ENCODE measurements at regions not wholly inside any gene's neighbourhood (a gene's known extent, or its start where the extent isn't known, plus 50 kb on each side); places are given as distances from the start of the nearest gene placed in this dataset.
"Not testable (repeated sequence)": the region's sequence is repeated elsewhere in the genome, so short reads cannot be mapped to it uniquely, and the experiment has no call there.

GRCh38 chr13:65585346-65585745 lies 1644.8 kb downstream of the PCDH9 start:
- TF ChIP-seq ZFX (IDR thresholded peaks at IDR 0.05) (no peak), CTCF (conservative IDR thresholded peaks at IDR 0.05) (no peak)
- no peak overlapping the region for H3K27ac ChIP-seq

- no peak overlapping the region for H3K27ac ChIP-seq
- TF ChIP-seq ZFX (IDR thresholded peaks at IDR 0.05): no peak
- TF ChIP-seq CTCF (conservative IDR thresholded peaks at IDR 0.05): no peak
Measured at GRCh38 chr13:65584126-65584525, 1646.0 kb downstream of the PCDH9 start.

- no peak overlapping the region for H3K27ac ChIP-seq
- no peak for TF ChIP-seq ZFX (IDR thresholded peaks at IDR 0.05)
- TF ChIP-seq CTCF (conservative IDR thresholded peaks at IDR 0.05): no peak
Measured at GRCh38 chr13:65582160-65582559, 1648.0 kb downstream of the PCDH9 start.

- not testable (repeated sequence) for H3K27ac ChIP-seq
Measured at GRCh38 chr13:65564561-65564960, 1665.6 kb downstream of the PCDH9 start.

GRCh38 chr13:65562305-65562704 lies 1667.8 kb downstream of the PCDH9 start:
- no peak overlapping the region for H3K27ac ChIP-seq
- TF ChIP-seq CTCF (conservative IDR thresholded peaks at IDR 0.05) (no peak), ZFX (IDR thresholded peaks at IDR 0.05) (no peak)

- TF ChIP-seq CTCF (conservative IDR thresholded peaks at IDR 0.05) (no peak), ZFX (IDR thresholded peaks at IDR 0.05) (no peak)
- no peak overlapping the region for H3K27ac ChIP-seq
Measured at GRCh38 chr13:65560936-65561335, 1669.2 kb downstream of the PCDH9 start.

GRCh38 chr13:65555962-65556361 lies 1674.2 kb downstream of the PCDH9 start:
- no peak overlapping the region for H3K27ac ChIP-seq
- no peak for TF ChIP-seq CTCF (conservative IDR thresholded peaks at IDR 0.05)
- TF ChIP-seq ZFX (IDR thresholded peaks at IDR 0.05): no peak

- no peak for TF ChIP-seq CTCF (conservative IDR thresholded peaks at IDR 0.05)
- no peak for TF ChIP-seq ZFX (IDR thresholded peaks at IDR 0.05)
- no peak overlapping the region for H3K27ac ChIP-seq
Measured at GRCh38 chr13:65553096-65553727, 1676.9 kb downstream of the PCDH9 start.

All from C4-2B (cell line).